Neural cell (in vitro differentiated cells): ENCODE measurements at regions not wholly inside any gene's neighbourhood (a gene's known extent, or its start where the extent isn't known, plus 50 kb on each side); places are given as distances from the start of the nearest gene placed in this dataset.

Experiments used
- EZH2 ChIP-seq: fragments of 200-600, 300-800 bp; shearing (Covaris generic), sonication (generic); IDR thresholded peaks from 2 replicates; pipeline ENCODE4 v1.6.1; 2014; ENCODE audit warnings: antibody characterized with exemption, low read length, borderline replicate concordance, mild to moderate bottlenecking; ENCODE audit not compliant: insufficient read depth, poor library complexity, severe bottlenecking
- MXI1 ChIP-seq: fragments of 450-650 bp; conservative IDR thresholded peaks from 2 replicates; pipeline ENCODE4 v1.6.1; 2014; ENCODE audit warnings: antibody characterized with exemption, mild to moderate bottlenecking; ENCODE audit not compliant: poor library complexity, severe bottlenecking
- SMC3 ChIP-seq: fragments of 450-650 bp; conservative IDR thresholded peaks from 2 replicates; pipeline ENCODE4 v1.6.1; 2014; ENCODE audit warnings: antibody characterized with exemption, mild to moderate bottlenecking, moderate library complexity; ENCODE audit not compliant: poor library complexity
- TF ChIP-seq, protein P1 (sequence below): fragments of 450-650 bp; IDR thresholded peaks from 2 replicates; pipeline ENCODE4 v1.5.1; 2014; ENCODE audit warnings: antibody characterized with exemption, mild to moderate bottlenecking, moderate library complexity; ENCODE audit not compliant: poor library complexity, severe bottlenecking
- TF ChIP-seq, protein P2 (sequence below): IDR thresholded peaks from 2 replicates; pipeline ENCODE4 v1.6.1; 2012; ENCODE audit warnings: borderline replicate concordance

DNA sequence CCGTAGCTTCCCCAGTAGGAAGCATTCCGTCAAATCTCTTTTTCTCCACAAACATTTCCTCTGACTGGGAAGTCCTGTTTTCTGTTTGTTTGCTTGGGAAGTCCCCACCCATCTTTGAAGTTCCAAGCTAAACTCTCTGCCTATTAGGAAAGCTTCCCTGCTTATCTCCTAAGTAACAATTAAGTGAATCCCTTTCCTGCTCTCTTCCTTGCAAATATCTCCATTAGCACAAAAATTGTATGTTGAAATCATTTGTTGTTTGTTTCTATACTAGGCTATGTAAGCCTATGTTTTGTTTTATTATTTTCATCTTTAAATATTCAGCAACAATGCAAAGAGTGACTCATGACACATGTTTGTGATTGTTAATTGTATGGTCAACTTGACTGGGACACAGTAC lies 812.6 kb upstream of the LRATD1 start:
- TF ChIP-seq, protein P1, sequence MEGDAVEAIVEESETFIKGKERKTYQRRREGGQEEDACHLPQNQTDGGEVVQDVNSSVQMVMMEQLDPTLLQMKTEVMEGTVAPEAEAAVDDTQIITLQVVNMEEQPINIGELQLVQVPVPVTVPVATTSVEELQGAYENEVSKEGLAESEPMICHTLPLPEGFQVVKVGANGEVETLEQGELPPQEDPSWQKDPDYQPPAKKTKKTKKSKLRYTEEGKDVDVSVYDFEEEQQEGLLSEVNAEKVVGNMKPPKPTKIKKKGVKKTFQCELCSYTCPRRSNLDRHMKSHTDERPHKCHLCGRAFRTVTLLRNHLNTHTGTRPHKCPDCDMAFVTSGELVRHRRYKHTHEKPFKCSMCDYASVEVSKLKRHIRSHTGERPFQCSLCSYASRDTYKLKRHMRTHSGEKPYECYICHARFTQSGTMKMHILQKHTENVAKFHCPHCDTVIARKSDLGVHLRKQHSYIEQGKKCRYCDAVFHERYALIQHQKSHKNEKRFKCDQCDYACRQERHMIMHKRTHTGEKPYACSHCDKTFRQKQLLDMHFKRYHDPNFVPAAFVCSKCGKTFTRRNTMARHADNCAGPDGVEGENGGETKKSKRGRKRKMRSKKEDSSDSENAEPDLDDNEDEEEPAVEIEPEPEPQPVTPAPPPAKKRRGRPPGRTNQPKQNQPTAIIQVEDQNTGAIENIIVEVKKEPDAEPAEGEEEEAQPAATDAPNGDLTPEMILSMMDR: no peak
- TF ChIP-seq, protein P2, sequence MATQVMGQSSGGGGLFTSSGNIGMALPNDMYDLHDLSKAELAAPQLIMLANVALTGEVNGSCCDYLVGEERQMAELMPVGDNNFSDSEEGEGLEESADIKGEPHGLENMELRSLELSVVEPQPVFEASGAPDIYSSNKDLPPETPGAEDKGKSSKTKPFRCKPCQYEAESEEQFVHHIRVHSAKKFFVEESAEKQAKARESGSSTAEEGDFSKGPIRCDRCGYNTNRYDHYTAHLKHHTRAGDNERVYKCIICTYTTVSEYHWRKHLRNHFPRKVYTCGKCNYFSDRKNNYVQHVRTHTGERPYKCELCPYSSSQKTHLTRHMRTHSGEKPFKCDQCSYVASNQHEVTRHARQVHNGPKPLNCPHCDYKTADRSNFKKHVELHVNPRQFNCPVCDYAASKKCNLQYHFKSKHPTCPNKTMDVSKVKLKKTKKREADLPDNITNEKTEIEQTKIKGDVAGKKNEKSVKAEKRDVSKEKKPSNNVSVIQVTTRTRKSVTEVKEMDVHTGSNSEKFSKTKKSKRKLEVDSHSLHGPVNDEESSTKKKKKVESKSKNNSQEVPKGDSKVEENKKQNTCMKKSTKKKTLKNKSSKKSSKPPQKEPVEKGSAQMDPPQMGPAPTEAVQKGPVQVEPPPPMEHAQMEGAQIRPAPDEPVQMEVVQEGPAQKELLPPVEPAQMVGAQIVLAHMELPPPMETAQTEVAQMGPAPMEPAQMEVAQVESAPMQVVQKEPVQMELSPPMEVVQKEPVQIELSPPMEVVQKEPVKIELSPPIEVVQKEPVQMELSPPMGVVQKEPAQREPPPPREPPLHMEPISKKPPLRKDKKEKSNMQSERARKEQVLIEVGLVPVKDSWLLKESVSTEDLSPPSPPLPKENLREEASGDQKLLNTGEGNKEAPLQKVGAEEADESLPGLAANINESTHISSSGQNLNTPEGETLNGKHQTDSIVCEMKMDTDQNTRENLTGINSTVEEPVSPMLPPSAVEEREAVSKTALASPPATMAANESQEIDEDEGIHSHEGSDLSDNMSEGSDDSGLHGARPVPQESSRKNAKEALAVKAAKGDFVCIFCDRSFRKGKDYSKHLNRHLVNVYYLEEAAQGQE: no peak
- TF ChIP-seq EZH2 (no peak), SMC3 (no peak), MXI1 (no peak)
